ENCODE measurements at regions not wholly inside any gene's neighbourhood (a gene's known extent, or its start where the extent isn't known, plus 50 kb on each side); places are given as distances from the start of the nearest gene placed in this dataset.

DNA sequence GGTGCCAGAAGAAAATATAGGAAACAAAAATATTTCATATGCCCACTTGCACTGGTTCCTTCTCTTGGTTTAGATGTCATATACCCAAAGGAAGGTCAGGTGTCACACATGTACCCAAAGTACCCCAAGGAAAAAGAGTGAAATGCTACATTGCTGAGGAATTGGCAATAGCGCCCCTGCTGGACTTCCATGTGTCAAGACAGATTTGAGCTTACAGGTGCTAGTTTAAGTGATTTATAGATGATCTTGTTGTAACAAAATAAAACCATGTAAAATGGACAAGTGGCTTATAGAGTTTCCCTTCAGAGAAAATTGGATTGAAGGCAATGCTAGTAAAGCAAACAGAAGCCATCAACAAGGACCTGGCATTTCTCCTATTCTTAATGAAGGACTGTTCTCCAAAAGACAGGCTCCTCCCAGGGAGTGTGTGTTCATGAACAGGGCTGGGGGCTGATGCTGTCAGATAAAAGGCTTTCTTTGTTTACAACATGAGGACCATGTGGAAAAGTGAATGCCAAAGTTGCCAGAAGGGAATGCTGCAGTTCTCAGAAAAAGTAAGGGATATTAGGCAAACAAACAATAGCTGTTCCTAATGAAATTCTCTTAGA, 64.3 kb upstream of the PAK5 start:
- H3K27me3 ChIP-seq = no peaks in the 10 kb centered on the region
- H3K9me3 ChIP-seq = no peaks in the 10 kb centered on the region
- H3K4me1 ChIP-seq = no peaks in the 10 kb centered on the region
- TF ChIP-seq, protein P1, sequence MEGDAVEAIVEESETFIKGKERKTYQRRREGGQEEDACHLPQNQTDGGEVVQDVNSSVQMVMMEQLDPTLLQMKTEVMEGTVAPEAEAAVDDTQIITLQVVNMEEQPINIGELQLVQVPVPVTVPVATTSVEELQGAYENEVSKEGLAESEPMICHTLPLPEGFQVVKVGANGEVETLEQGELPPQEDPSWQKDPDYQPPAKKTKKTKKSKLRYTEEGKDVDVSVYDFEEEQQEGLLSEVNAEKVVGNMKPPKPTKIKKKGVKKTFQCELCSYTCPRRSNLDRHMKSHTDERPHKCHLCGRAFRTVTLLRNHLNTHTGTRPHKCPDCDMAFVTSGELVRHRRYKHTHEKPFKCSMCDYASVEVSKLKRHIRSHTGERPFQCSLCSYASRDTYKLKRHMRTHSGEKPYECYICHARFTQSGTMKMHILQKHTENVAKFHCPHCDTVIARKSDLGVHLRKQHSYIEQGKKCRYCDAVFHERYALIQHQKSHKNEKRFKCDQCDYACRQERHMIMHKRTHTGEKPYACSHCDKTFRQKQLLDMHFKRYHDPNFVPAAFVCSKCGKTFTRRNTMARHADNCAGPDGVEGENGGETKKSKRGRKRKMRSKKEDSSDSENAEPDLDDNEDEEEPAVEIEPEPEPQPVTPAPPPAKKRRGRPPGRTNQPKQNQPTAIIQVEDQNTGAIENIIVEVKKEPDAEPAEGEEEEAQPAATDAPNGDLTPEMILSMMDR (IDR thresholded peaks at IDR 0.05) = no peak
- H3K36me3 ChIP-seq = no peaks in the 10 kb centered on the region
- no peak overlapping the region for H3K27ac ChIP-seq
- no peak overlapping the region for H3K4me3 ChIP-seq
- DNase-seq = no peak
- intact Hi-C loops (cut with DNase I; ENCODE audit: low total_unique reads) = no loop called here

DNA sequence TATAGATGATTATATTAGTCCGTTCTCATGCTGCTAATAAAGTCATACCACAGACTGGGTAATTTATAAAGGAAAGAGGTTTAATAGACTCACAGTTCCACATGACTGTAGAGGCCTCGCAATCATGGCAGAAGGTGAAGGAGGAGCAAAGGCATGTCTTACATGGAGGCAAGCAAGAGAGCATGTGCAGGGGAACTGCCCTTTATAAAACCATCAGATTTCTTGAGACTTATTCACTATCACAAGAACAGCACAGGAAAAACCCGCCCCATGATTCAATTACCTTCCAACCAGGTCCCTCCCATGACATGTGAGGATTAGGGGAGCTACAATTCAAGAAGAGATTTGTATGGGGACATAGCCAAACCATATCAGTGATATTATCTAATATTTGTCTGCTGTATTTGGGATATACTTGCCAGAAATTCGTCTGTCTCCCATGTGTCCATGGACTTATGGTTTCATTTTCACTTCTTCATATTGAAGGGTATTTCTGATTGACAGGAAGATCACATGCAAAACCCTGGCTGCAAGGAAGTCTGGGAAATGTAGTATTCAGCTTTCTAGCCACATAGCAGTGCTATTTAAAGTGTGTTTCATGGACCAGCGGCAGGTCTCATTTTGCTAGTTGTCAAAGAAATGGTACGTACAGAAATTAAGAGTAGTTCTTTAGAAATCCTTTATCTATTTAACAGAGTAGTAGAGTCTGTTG, 50.5 kb upstream of the PAK5 start:
- H3K36me3 ChIP-seq = no peaks in the 10 kb centered on the region
- no peaks in the 10 kb centered on the region for H3K9me3 ChIP-seq
- TF ChIP-seq, protein P1 (IDR thresholded peaks at IDR 0.05) = no peak
- H3K27ac ChIP-seq = no peak overlapping the region
- DNase-seq = no peak
- H3K4me1 ChIP-seq = no peaks in the 10 kb centered on the region
- H3K4me3 ChIP-seq = no peak overlapping the region
- intact Hi-C loops (cut with DNase I; ENCODE audit: low total_unique reads) = no loop called here
- peaks cover 0 to 3% of the 10 kb centered on the region in 2 donors for H3K27me3 ChIP-seq
